T-helper 9 cell (primary cell): ENCODE measurements at regions not wholly inside any gene's neighbourhood (a gene's known extent, or its start where the extent isn't known, plus 50 kb on each side); places are given as distances from the start of the nearest gene placed in this dataset.
"Not testable (repeated sequence)": the region's sequence is repeated elsewhere in the genome, so short reads cannot be mapped to it uniquely, and the experiment has no call there.

Experiments
- DNase-seq: peaks from one replicate; pipeline ENCODE4 v3.0.0-alpha.2; 2020

DNA sequence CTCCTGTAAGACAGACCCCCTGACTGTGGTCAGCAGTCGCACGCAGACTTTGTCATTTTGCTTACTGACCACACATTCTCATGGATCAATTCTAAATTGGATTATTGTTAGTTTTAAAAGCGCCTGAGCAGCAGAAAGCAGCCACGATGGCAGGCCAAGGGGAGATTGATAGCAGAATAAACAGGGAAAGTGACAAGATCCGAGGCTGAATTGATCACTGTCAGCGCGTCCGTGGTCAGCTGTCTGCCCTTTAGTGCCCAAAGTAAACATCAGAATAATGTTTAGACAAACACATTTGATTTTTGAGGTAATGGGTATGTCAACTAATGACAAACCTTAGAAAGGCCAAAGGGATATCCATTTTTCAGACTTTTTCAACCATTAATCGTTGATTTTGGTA lies 426.8 kb downstream of the SETD4 start:
- DNase-seq, result no peak

DNA sequence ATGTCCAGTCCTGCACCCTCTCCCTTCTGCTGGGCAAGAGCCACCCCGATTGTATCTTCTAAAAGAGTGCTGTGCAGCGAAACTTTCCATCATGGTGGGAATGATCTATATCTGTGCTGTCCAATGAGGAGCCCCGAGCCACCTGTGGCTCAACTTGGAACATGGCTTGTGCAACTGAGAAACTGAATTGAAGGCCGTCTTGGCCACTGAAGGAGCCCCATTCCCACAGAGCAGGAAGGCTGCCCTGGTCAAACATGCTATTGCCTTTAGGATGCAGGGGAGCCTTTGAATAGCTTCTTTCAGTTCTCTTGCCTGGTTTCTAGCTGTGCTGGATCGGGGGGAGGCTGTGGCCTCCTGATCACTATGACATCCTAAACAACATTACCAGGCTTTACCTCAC lies 427.6 kb downstream of the SETD4 start:
- no peak for DNase-seq

DNA sequence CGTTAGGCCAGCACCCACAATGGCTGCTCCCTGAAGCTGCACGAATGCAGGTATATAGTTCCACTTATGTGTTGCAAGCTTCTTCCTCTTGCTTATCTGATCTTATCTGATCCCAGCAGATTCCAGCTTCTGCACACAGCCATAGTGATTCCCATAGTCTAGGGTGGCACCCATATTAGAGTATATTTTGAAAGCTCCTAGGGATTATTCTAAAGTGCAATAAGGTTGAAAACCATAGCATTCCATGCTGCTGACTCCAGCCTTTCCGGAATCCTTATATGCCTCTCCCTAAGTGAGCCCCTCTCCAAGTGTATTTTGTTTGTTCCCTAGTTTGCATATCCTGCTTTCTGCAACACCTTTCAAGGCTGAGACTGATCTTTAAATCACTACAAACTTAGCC lies 432.0 kb downstream of the SETD4 start:
- DNase-seq, result no peak

DNA sequence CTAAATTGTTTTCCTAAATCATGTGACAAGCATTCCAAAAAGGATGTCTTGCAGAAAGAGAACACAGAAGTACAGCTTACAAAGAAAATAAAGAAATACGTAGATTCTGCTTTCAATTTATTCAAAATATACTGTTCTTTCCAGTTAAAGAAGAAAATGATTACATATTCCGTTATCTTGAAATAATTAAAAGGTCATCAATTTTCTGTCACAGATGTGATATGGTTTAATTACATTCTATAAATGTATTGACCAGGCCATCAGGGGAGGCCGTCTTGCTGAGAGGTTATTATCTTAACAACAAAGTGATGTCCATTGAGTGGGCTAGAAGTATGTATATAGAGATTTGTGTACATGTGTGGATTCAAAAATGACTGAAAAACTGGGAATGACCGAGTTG lies 432.9 kb downstream of the SETD4 start:
- no peak for DNase-seq

DNA sequence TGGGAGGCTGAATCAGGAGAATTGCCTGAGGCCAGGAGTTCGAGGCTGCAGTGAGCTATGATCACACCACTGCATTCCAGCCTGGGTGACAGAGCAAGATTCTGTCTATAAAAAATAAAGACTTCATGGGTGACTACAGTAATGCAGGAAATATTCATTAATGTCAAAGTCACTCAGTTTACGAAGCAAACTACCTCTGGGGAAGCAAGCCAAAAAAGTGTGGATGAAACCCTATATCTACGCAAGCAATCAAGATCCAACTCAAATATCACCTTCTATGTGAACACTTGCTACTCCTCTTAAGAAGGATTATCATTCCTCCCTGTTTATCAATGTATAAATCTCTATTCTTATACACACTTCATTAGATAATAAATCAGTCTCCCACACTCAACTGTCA lies 434.8 kb downstream of the SETD4 start:
- DNase-seq, result no peak

DNA sequence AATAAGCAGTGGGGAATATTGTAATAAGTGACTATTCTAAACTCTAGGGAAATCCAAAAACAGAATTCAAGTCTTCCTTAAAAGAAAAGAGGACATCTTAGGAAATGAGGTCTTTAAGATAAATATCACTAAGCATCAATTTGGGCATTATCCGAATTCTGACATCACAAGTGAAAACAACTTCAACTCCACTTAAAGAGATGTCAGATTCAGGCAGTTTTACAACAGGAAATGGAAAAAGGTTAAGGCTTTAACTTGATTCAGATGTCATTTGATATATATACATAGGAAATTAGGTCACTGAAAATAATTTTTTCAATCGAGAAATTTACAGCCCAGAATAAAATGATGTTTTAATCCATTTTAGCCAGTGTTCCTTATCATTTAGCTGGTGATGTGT lies 435.4 kb downstream of the SETD4 start:
- no peak for DNase-seq

DNA sequence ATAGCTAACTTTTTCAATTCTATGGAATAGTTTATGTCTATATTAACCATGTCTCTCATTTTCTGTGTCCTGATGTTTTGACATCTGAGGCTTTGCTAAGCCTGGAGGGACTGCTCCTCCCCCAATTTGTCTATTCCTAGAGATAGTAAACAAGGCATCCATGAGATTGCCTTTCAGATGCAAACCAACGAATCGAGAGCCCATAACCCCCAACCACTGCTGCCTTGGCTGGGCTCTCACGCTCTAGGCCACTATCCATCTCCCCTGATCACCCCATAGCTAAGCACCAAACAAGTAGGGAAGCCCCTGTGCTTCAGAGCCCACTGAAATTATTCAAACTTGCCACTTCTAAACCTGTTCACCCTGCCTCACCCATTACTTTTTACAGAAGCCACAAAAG lies 437.7 kb downstream of the SETD4 start:
- DNase-seq, result no peak

DNA sequence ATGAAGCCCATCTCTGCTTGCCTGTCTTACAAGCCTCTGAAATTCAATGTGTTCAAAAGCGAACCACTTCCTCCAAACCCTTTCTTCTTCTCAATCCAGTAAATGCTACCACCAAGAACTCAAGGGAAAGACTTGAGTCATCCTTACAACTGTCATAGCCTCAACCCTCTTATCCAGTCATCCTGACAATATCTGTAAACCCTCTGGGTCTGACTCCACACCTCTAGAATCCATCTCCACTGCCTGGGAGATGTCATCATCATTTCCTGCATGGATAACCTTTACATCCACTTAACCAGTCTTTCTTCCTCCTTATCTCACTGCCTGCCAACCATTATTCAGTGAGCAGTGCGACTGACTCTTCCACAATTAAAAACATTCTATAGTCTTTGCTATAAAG lies 441.1 kb downstream of the SETD4 start:
- no peak for DNase-seq

DNA sequence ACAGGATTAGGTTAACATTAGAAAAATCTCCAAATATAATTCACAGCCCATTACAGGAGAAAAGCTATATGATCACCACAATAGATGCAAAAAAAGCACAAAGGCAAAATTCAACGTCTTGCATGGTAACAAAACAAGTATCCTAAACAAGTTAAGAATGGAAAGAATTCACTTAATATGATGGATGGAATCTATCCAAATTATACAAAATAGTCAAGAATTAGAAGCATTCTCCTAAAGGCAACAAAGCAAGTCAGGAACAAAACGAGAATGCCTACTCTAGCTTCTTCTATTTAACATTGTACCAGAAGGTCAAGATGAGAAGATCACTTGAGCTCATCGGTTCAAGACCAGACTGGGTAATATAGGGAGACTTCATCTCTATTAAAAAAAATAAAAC lies 442.8 kb downstream of the SETD4 start:
- no peak for DNase-seq

DNA sequence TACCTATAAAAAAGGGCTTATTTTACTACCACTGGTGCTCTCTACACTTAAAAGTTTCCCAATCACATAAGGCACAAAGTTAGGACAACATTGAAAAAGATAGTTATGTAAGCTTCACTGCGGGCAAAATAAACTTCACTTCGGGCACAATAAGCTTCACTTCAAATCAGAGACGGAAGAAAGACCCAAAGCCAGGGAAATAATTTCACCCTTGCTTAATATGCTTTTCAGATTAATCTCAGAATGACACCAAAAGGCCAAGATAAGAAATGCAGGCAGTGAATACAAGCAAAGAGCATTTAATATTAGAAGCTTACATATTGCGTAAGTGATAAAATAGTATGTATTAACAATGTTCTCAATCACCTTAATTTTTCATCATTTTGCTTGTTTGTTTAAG lies 444.2 kb downstream of the SETD4 start:
- no peak for DNase-seq

DNA sequence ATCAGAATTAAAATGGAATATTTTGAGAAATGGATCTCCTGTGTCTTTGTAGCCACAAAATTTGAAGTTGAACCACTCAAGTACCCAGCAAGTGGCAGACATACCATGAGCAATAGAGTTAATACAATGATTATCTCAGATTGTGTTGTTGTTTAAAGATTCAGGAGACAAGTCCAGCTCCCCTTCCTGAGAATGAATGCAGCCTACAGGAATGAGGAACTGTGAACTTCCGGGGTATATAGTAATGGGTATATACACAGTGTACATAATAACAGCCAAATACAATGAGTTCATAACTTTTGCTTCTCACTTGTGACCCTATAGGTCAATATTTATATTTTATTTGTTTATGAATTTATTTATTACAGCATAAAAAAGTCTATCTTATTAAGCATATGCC lies 445.0 kb downstream of the SETD4 start:
- DNase-seq, result no peak

DNA sequence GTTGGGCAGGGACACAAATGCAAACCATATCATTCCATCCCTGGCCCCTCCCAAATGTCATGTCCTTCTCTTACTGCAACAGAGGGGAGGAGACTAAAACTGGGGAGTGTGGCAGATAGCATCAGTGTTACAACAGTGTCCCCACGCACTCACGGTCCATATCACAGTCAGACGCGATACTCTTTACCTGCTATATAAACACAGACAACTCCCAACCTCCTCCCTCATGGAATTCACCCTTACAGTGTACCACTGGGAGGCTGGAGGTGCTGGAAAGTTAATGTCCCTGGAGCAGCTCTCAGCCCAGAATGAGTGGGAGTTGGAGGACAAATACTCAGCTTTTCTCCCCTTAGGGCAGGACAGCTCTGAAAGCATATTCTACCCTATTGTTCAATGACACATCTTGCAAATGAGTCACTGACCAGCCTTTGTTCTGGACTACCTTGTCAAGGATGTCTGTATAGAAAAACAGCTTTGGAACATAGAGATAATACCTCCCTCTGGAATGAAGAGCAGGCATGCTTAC lies 445.9 kb downstream of the SETD4 start:
- no peak for DNase-seq

DNA sequence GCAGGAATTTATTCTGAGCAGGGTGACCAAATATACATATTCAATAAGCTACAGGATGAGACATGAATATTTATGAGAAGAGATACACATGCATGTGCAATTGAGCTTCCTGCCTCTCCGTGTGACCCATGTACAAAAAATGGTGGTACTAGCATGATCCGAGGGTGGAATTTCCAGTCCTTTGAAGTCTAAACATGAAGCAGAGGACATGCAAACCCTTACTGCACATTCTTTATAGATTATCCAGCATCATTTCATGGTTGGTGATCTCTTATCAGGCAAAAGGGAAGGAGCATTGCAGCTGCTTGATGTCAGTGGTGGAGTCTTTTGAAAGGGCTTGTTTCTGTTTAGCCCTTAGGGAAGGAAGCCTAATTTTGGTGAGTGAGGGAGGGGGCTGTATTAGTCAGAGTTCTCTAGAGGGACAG lies 448.6 kb downstream of the SETD4 start:
- no peak for DNase-seq

DNA sequence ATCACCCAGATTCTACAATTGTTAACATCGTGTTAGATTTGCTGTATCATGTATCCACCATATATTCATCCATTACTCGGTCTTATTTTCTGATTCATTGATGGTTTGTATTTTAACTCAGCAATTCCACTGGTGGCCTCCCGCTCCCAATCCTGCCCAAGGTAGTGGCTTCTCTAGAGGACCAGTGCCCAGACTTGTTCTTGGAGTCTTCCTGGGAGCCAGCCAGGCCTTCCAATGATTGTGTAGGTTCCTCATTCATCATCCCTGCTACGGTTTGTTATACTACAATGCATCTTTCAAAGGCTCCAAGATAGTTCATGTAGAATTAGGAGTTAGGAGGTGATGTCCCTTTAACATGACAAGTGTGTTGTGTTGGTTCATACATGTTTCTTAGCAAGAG lies 451.1 kb downstream of the SETD4 start:
- DNase-seq, result no peak

DNA sequence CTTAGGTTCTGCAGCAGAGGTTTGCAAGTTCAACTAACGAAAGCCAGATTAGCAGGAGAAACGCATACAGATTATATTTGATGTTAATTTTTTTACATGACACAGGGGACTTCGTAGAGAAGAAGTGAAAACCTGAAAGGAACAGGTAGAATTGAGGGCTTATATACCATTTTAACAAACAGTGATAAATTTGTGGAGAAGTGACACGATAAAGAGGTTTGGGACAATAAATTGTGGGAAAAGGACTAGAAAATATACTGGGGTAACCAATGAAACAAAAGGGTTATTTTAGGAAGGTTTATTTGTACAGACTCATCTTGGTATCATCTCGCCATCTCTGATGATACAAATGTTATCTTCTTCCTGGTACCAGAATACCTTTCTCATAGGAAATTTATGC lies 452.9 kb downstream of the SETD4 start:
- no peak for DNase-seq

DNA sequence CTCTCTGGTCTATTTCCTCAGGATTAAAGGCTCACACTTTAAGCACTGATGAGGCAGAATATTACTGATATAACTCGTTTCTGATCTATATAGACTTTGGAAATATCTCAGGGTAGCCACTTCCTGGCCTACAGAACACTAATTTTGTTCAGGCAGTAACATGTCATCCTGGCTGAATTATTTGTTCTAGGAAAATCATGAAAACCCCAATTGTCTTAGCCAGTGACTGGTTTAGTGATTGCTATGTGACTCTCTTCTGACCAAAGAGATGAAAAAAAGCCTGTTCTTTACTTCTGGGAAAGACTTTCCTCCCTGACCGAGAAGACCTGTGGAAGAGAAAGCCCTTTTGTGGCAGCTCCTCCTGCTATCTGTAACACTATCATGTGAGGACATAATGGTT lies 453.7 kb downstream of the SETD4 start:
- DNase-seq, result no peak

DNA sequence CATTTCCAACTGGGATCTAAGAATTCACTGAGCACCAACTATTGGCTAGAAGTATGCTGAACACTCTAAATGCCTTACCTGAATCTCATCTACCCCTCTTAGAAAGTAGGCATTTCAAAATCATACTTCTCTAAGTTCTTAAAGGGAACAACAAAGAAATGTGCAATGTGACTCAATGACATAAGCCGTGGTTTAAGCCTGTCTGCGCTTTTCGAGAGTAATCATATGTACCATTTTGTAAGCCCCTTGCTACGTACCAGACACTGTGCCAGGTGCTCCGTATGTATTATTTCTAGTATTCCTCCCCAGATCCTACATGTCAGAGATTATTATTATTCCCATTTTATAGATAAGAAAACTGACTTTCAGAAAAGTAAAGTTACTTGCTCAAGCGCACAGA lies 454.2 kb downstream of the SETD4 start:
- DNase-seq, result no peak

DNA sequence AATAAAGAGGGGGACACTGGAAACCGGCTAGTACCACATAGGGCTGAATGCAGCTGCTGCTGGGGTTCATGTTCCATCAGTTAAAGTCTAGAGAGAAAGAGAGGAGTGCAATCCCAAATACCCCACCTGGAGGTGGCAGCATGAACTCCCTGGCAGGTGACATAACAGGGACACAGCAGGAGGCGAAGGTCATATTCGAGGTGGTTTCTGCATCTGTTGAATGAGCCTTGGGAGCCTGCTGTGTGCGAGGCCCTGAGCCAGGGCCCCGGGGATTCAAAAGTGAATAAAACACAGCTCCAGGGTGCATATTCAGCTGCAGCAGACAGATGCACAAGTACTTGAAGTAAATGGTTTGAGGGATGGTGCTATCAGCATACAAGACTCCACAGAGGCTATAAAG lies 456.8 kb downstream of the SETD4 start:
- DNase-seq, result no peak

DNA sequence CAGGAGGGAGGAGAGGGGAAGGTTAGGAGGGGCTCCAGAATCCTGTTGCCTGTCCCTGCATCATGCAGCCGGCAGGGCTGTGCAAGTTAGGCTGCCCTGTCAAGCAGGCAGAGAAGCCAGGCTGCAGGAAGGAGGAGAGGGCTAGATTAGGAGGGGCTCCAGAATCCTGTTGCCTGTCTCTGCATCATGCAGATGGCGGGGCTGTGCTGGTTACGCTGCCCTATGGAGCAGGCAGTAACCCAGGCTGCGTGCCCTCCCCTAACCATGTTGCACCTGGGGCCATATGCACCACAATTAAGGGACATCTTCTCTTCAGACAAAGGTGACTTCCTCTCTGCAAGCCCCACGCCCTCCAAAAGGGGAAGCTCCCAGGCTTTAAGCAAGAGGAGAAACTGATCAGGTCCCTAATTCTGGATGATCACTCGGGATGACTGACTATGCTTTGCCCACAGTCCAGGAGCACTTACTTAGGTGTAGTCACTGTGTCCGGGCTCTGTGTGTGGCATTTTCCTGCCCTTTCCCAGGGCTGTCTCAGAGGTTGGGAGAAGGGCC lies 457.4 kb downstream of the SETD4 start:
- no peak for DNase-seq

DNA sequence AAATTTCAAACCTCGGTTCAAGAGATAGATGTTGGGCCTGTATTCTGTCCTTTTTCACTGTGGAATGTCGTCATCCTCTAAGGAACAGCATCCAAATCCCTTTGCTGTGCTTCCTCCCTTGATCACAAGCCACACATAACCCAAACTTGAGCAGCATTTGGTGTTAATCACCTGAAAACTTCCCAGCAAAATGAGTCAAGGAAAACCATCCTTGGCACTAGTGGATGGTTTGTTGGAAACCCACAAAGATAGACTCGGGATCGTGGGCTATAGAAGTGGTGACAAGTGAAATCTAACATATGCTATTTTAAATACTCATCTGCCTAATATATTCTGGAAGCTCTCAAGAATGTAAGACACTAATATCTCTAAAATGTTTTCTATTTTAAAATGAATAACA lies 459.1 kb downstream of the SETD4 start:
- DNase-seq, result no peak

DNA sequence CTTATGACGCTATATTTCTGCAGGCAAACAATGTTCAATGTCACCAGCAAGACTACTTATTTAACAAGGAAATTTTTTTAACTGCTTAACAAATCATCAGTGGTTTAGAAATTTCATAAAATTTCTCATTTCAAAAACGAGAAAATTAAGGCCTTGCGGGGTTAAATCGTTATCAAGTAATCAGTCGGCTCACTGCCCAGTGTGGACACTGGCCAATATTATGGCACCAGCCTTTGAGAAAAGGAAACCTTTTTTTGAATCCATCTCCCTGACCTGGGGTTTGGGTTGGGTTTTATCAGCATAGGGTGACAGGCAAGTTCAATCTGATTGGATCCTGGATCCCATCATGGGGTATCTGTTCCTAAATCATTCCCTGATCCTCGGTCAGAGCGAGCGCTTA lies 461.2 kb downstream of the SETD4 start:
- no peak for DNase-seq

DNA sequence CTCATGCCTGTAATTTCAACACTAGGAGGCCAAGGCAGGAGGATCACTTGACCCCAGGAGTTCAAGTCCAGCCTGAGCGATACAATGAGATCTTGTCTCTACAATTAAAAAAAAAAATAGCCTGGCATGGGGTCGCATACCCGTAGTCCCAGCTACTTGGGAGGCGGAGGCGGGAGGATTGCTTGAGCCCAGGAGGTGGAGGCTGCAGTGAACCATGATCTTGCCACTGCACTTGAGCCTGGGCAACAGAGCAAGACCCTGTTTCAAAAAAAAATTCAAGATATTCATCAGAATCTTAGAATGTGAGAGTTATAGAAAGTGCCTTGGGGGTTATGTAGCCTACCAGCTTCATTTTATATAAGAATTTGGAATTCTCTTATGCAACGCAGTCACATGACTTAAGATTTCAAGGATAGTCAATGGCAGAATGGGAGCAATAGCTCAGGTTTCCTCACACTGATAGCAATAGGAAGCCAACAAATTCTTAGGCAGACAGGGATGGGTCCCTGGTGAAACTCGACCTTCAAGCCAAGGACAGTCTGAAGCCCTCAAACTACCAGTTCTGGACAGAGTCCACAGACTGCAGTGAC lies 462.5 kb downstream of the SETD4 start:
- no peak for DNase-seq

DNA sequence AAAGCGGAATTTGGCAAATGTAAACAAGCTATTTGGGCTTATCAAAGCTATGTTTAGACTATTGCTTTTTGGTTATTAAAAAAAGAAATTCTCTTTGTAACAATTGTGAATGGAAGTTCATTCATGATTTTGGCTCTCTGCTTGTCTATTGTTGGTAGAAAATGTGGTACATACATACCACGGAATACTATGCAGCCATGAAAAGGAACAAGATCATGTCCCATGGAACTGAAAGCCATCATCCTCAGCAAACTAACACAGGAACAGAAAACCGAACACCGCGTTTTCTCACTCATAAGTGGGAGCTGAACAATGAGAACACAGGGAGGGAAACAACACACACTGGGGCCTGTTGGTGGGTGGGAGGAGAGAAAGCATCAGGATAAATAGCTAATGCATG lies 465.4 kb downstream of the SETD4 start:
- no peak for DNase-seq

DNA sequence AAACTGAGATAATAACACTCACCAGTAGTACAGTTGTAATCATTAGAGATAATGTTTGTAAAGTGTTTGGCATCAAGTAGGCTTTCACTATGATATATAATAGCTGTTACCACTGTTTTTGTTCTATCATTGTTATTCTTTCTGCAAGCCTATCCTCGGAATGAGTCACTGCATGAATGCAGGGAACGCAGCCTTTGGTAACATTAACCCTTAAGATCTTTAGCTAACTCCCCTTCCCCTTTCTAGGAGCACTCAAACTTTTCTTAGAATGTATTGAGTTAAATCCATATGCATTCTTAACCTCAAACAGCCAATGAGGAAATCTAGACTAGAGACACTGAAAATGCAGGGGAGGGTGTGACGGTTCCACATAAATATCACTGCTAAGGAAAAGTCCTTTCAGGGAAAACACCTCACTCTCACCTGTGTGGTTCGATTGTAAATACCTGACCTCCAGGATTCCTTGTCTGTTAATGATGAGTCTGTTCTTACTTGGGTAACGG lies 467.3 kb downstream of the SETD4 start:
- DNase-seq, result no peak

DNA sequence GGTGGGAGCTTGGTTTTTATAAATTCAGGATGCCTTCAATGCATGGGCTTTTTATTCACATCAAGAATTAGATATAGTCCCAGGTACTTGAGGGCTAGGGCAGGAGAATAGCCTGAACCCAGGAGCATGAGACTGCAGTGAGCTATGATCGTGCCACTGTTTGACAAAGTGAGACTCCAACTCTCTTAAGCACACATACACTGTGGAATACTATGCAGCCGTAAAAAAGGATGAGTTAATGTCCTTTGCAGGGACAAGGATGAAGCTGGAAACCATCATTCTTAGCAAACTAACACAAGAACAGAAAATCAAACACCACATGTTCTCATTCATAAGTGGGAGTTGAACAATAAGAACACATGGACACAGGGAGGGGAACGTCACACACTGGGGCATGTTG lies 470.0 kb downstream of the SETD4 start:
- not testable (repeated sequence) for DNase-seq
